K562 (cell line): ENCODE measurements at regions not wholly inside any gene's neighbourhood (a gene's known extent, or its start where the extent isn't known, plus 50 kb on each side); places are given as distances from the start of the nearest gene placed in this dataset.

Source experiments
- ATAC-seq: fragments of 200-7000 bp; cut with Tn5 transposase; 3 replicates; pipeline ENCODE4 v1.9.1; 2020; ENCODE audit warnings: moderate library complexity
- BruUV-seq: library from RNA; stranded (reverse); fragments of 400-500 nt; replicated peaks from 2 replicates; lab custom pipeline; 2021; lab: Mats Ljungman, UMichigan
- CTCF ChIA-PET: fragments of 300-600 bp; formaldehyde crosslinking; extraction: SDS; loops from one replicate; lab custom pipeline; 2021; ENCODE audit warnings: low intra/inter-chr PET ratio; lab: Yijun Ruan, JAX
- POLR2A ChIA-PET: fragments of 300-600, 350-650 bp; sonication (Branson Sonifier 250); formaldehyde crosslinking; extraction: SDS; loops from one replicate; lab custom pipeline; 2021; ENCODE audit warnings: antibody characterized with exemption, inconsistent platforms; lab: Yijun Ruan, JAX
- DNase-seq, 4 experiments: peaks; one replicate each; pipeline versions ENCODE4 v3.0.0 to v3.0.0-alpha.2; 2011 to 2018; ENCODE audit warnings: low spot score in 3 of 4, mixed read lengths in 3 of 4; ENCODE audit errors: extremely low read depth in 1 of 4
- FAIRE-seq: peaks from 2 replicates; lab custom pipeline; 2011; peaks lifted over from hg19 to GRCh38; lab: Jason Lieb, UNC
- H2AFZ ChIP-seq: 2 replicates; pipeline ENCODE4 v1.6.0; 2011; ENCODE audit warnings: low read depth, low read length, control low read depth, inconsistent platforms
- H3K27ac ChIP-seq: fragments of 200-600 bp; 3 replicates; pipeline ENCODE4 v1.8.0; 2011; ENCODE audit warnings: low read depth, mild to moderate bottlenecking, control low read depth, inconsistent platforms, low read length, moderate library complexity, mixed read lengths; ENCODE audit errors: extremely low read depth
- H3K27me3 ChIP-seq, 2 experiments: fragments of 300-600 bp in 1 of 2; 2 replicates in 1 of 2; 3 replicates in 1 of 2; pipeline versions ENCODE4 v1.6.0 to v1.8.0; 2011; ENCODE audit warnings: inconsistent platforms in 2 of 2, low read length in 2 of 2, mild to moderate bottlenecking in 1 of 2, mixed read lengths in 1 of 2, moderate library complexity in 1 of 2; ENCODE audit not compliant: control insufficient read depth in 2 of 2, insufficient read depth in 2 of 2
- H3K36me3 ChIP-seq: fragments of 300-600 bp; 3 replicates; pipeline ENCODE4 v1.8.0; 2011; ENCODE audit warnings: mild to moderate bottlenecking, low read length, inconsistent platforms; ENCODE audit not compliant: control insufficient read depth, insufficient read depth
- H3K4me1 ChIP-seq, 2 experiments: fragments of 200-600 bp in 1 of 2; replicated peaks in 1 of 2; 2 replicates in 1 of 2; 3 replicates in 1 of 2; pipeline versions ENCODE4 v1.5.1 to v1.8.0; 2011; ENCODE audit warnings: inconsistent platforms in 2 of 2, low read length in 2 of 2, mild to moderate bottlenecking in 1 of 2, mixed read lengths in 1 of 2, moderate library complexity in 1 of 2; ENCODE audit not compliant: control insufficient read depth in 2 of 2, insufficient read depth in 2 of 2
- H3K4me2 ChIP-seq: 2 replicates; pipeline ENCODE4 v1.6.1; 2011; ENCODE audit warnings: low read length, control low read depth, inconsistent platforms, mixed read lengths; ENCODE audit not compliant: insufficient read depth
- H3K4me3 ChIP-seq: fragments of 200-600 bp; sonication (generic), shearing (Covaris generic); 2 replicates; pipeline ENCODE4 v1.5.1; 2016; ENCODE audit warnings: control low read depth, inconsistent platforms
- H3K79me2 ChIP-seq: fragments of 200-600 bp; 3 replicates; pipeline ENCODE4 v1.8.0; 2011; ENCODE audit warnings: low read length, inconsistent platforms; ENCODE audit not compliant: control insufficient read depth, insufficient read depth
- H3K9ac ChIP-seq, 2 experiments: 2 replicates each; pipeline versions ENCODE4 v1.6.0 to v1.6.1; 2011; ENCODE audit warnings: low read depth in 2 of 2, low read length in 2 of 2, control low read depth in 1 of 2, inconsistent platforms in 1 of 2, mild to moderate bottlenecking in 1 of 2, mixed read lengths in 1 of 2; ENCODE audit not compliant: insufficient read depth in 1 of 2
- H3K9me1 ChIP-seq: one replicate; pipeline ENCODE4 v1.6.0; 2011; ENCODE audit warnings: inconsistent platforms, mild to moderate bottlenecking, low read length, moderate library complexity; ENCODE audit not compliant: control insufficient read depth, insufficient read depth
- H3K9me3 ChIP-seq: replicated peaks from 2 replicates; pipeline ENCODE4 v1.5.1; 2011; ENCODE audit warnings: low read depth, low read length, inconsistent platforms; ENCODE audit not compliant: control insufficient read depth, insufficient read depth
- H4K20me1 ChIP-seq: replicated peaks from 2 replicates; pipeline ENCODE4 v1.6.1; 2011; ENCODE audit warnings: low read length, inconsistent platforms, mixed read lengths; ENCODE audit not compliant: control insufficient read depth, insufficient read depth
- ATF3 ChIP-seq, 2 experiments: fragments of 450-650 bp in 1 of 2; sonication (generic) in 1 of 2; formaldehyde crosslinking in 1 of 2; IDR thresholded peaks in 1 of 2; conservative IDR thresholded peaks in 1 of 2; 2 replicates each; pipeline versions ENCODE4 v1.6.1 to v1.8.1; 2016 to 2023; ENCODE audit warnings: mild to moderate bottlenecking in 2 of 2, moderate library complexity in 2 of 2, inconsistent platforms in 1 of 2, missing genetic modification reagents in 1 of 2
- CTCFL ChIP-seq: IDR thresholded peaks from 2 replicates; pipeline ENCODE4 v1.6.1; 2011; ENCODE audit warnings: borderline replicate concordance, low read depth, mild to moderate bottlenecking, moderate library complexity, low read length; ENCODE audit not compliant: insufficient read depth, poor library complexity, severe bottlenecking
- E2F4 ChIP-seq: sonication (generic); formaldehyde crosslinking; IDR thresholded peaks from 2 replicates; pipeline ENCODE4 v1.8.0; 2022; ENCODE audit warnings: mild to moderate bottlenecking, low read depth, missing genetic modification reagents
- E2F5 ChIP-seq: sonication (generic); formaldehyde crosslinking; IDR thresholded peaks from 2 replicates; pipeline ENCODE4 v1.8.0; 2022; ENCODE audit warnings: mild to moderate bottlenecking, missing genetic modification reagents
- MBD1 ChIP-seq: fragments of 250-450 bp; sonication (Bioruptor Pico); IDR thresholded peaks from 2 replicates; pipeline ENCODE4 v1.8.0; 2022; ENCODE audit warnings: inconsistent platforms
- RFX7 ChIP-seq: fragments of 250-450 bp; sonication (Bioruptor Pico); IDR thresholded peaks from 2 replicates; pipeline ENCODE4 v1.5.1; 2021; ENCODE audit warnings: mild to moderate bottlenecking
- SP1 ChIP-seq: sonication (generic); formaldehyde crosslinking; IDR thresholded peaks from 2 replicates; pipeline ENCODE4 v1.8.1; 2022; ENCODE audit warnings: mild to moderate bottlenecking, missing genetic modification reagents
- TBP ChIP-seq: optimal IDR thresholded peaks from 2 replicates; pipeline ENCODE3; 2011; ENCODE audit warnings: low read depth, low read length, improper control_type of control experiment
- TRIM25 ChIP-seq: fragments of 450-650 bp; IDR thresholded peaks from 2 replicates; pipeline ENCODE4 v1.7.0; 2016; ENCODE audit warnings: borderline replicate concordance
- WHSC1 ChIP-seq: IDR thresholded peaks from one replicate; pipeline ENCODE4 v1.6.1; 2012; ENCODE audit warnings: low read length, control low read depth, inconsistent platforms
- ZBED1 ChIP-seq: IDR thresholded peaks from 2 replicates; pipeline ENCODE4 v1.6.1; 2014
- ZNF444 ChIP-seq: fragments of 250-450 bp; sonication (Bioruptor Pico); IDR thresholded peaks from 2 replicates; pipeline ENCODE4 v1.4.0; 2020; ENCODE audit warnings: mild to moderate bottlenecking, moderate library complexity
- WGBS: fragments of 100-300 bp; shearing (Covaris generic); methylation state at CpG from one replicate; pipeline ENCODE4 v1.1.6; 2016; ENCODE audit warnings: low coverage, mixed read lengths; ENCODE audit not compliant: insufficient coverage; ENCODE audit errors: missing lambda C conversion rate; 5-methylcytosine and 5-hydroxymethylcytosine counted together
- in situ Hi-C: fragments of 300-500 bp; cut with MboI; formaldehyde crosslinking; loops from 4 replicates; pipeline ENCODE4 v1.15.0; 2018; ENCODE audit warnings: inconsistent platforms, mixed read lengths
- intact Hi-C: fragments of 100-400 bp; cut with micrococcal nuclease; formaldehyde crosslinking; loops from 2 replicates; pipeline ENCODE4 v1.14.2; 2022

- peaks cover 6% of the 10 kb centered on the region for H3K9me1 ChIP-seq
- H3K4me1 ChIP-seq, result peaks cover 0 to 3% of the 10 kb centered on the region in 2 experiments; a peak in 1 of 5 replicates
- peaks cover 46% of the 10 kb centered on the region for H4K20me1 ChIP-seq
- ATAC-seq (no peak), DNase-seq (peak in 1 of 4 experiments; percentile 53), FAIRE-seq (no peak)
- H3K36me3 ChIP-seq, result no peaks in the 10 kb centered on the region
- no peak overlapping the region for H3K27ac ChIP-seq
- H3K27me3 ChIP-seq, result peaks cover 26 to 27% of the 10 kb centered on the region in 2 experiments; a peak in 4 of 5 replicates
- WGBS, result 0% methylated on average over 2 of the region's 2 CpGs
- BruUV-seq, result no TSS peak
- no peak overlapping the region for H3K4me2 ChIP-seq
- H3K9me3 ChIP-seq, result no peaks in the 10 kb centered on the region
- no peaks in the 10 kb centered on the region for H3K79me2 ChIP-seq
- no peak overlapping the region for H3K4me3 ChIP-seq
- ChIA-PET CTCF (interaction anchor here (1.0 to 6.2 kb wide), 5 partner anchors 19 to 166 kb away, joined by 5 to 69 read pairs (median 10); no protein-coding TSS in a partner anchor), POLR2A (interaction anchor here (0.6 to 2.9 kb wide), 18 partner anchors 9 to 369 kb away, joined by 3 to 21 read pairs (median 4); no protein-coding TSS in a partner anchor)
- H3K9ac ChIP-seq, result no peak overlapping the region
- in situ Hi-C loops (no loop called here), intact Hi-C loops (no loop called here)
- H2AFZ ChIP-seq, result no peak overlapping the region
- TF ChIP-seq ZBED1 (no peak), WHSC1 (no peak), E2F5 (no peak), TBP (peak; percentile 12), RFX7 (CRISPR knock-in tag) (no peak), CTCFL (peak; percentile 19), ZNF444 (no peak), TRIM25 (no peak), ATF3 (IDR thresholded peaks at IDR 0.05) (no peak), ATF3 (CRISPR knock-in tag; conservative IDR thresholded peaks at IDR 0.05) (no peak), E2F4 (CRISPR knock-in tag) (no peak), SP1 (CRISPR knock-in tag) (no peak), MBD1 (CRISPR knock-in tag) (no peak)
Observed at GRCh38 chr22:22789233-22789921, 98.2 kb upstream of the IGLL5 start.
